ENCODE measurements at regions not wholly inside any gene's neighbourhood (a gene's known extent, or its start where the extent isn't known, plus 50 kb on each side); places are given as distances from the start of the nearest gene placed in this dataset.

DNA sequence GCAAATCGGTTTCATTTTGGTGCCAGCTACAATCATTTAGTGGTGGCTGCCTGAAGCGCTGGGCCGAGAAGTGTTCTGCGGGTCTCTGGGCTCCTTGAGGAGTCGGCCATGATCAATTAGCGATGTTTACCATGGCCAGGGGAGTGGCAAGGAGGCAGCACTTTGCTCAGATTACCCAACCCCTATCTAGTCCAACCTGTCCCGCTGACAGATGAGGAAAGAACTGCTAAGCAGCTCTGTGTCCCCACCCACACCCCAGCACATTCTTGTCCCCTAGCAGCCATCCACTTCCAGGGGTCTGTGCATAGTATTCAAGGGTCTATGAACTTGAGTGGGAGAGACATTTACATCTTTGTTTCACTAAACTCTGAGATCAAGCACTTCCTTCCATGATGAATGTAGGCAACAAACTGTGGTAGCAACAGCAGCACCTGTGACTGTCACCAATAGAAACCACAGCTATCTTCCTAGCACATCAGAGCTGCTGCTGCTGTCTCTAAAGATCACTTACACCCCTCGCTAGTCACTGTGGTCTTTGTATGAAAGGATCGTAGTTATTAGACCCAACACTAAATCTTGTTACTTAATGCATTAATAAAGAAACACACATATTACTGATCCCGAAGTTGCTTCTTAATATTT, 331.6 kb downstream of the BCOR start:
- Histone ChIP-seq H3K4me2 (ENCODE audit: low read length) (peak overlapping the region; percentile 63), H2AFZ (ENCODE audit: low read length) (no peak overlapping the region), H4K20me1 (ENCODE audit: insufficient read depth, low read length) (no peaks in the 10 kb centered on the region), H3K27me3 (ENCODE audit: insufficient read depth, low read length) (no peaks in the 10 kb centered on the region), H3K9me2 (ENCODE audit: low read depth, low read length) (no peaks in the 10 kb centered on the region), H3K4me3 (ENCODE audit: low read depth, low read length, poor library complexity, severe bottlenecking) (peak overlapping the region; percentile 32), H3K36me3 (ENCODE audit: insufficient read depth, low read length) (no peaks in the 10 kb centered on the region), H3F3A (ENCODE audit: insufficient read depth, low read length) (0 out of 2 replicates have a peak, but pooled peaks cover 4% of the 10 kb centered on the region), H3K9ac (ENCODE audit: low read length) (peak overlapping the region; percentile 56), H3K4me1 (ENCODE audit: insufficient read depth, low read length, severe bottlenecking) (peaks cover 89% of the 10 kb centered on the region), H3K27ac (ENCODE audit: low read depth, low read length, poor library complexity, severe bottlenecking) (peak overlapping the region; percentile 98), H3K79me2 (ENCODE audit: insufficient read depth, low read length) (no peaks in the 10 kb centered on the region), H3K9me3 (ENCODE audit: low read length) (no peaks in the 10 kb centered on the region)
- no peak for TF ChIP-seq EZH2 (IDR thresholded peaks at IDR 0.05; ENCODE audit: borderline replicate concordance, low read length)
- TF ChIP-seq, protein P1, sequence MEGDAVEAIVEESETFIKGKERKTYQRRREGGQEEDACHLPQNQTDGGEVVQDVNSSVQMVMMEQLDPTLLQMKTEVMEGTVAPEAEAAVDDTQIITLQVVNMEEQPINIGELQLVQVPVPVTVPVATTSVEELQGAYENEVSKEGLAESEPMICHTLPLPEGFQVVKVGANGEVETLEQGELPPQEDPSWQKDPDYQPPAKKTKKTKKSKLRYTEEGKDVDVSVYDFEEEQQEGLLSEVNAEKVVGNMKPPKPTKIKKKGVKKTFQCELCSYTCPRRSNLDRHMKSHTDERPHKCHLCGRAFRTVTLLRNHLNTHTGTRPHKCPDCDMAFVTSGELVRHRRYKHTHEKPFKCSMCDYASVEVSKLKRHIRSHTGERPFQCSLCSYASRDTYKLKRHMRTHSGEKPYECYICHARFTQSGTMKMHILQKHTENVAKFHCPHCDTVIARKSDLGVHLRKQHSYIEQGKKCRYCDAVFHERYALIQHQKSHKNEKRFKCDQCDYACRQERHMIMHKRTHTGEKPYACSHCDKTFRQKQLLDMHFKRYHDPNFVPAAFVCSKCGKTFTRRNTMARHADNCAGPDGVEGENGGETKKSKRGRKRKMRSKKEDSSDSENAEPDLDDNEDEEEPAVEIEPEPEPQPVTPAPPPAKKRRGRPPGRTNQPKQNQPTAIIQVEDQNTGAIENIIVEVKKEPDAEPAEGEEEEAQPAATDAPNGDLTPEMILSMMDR (IDR thresholded peaks at IDR 0.05; ENCODE audit: low read length) = no peak

GRCh38 chrX:39766855-39767254, 330.9 kb downstream of the BCOR start:
- Histone ChIP-seq H3K4me3 (ENCODE audit: low read depth, low read length, poor library complexity, severe bottlenecking) (peak overlapping the region; percentile 13), H3K4me1 (ENCODE audit: insufficient read depth, low read length, severe bottlenecking) (peaks cover 89% of the 10 kb centered on the region), H3K9me2 (ENCODE audit: low read depth, low read length) (no peaks in the 10 kb centered on the region), H3K79me2 (ENCODE audit: insufficient read depth, low read length) (no peaks in the 10 kb centered on the region), H3K9ac (ENCODE audit: low read length) (peak overlapping the region; percentile 56), H3K9me3 (ENCODE audit: low read length) (no peaks in the 10 kb centered on the region), H3K27ac (ENCODE audit: low read depth, low read length, poor library complexity, severe bottlenecking) (peak overlapping the region; percentile 98), H3K27me3 (ENCODE audit: insufficient read depth, low read length) (no peaks in the 10 kb centered on the region), H2AFZ (ENCODE audit: low read length) (no peak overlapping the region), H3K4me2 (ENCODE audit: low read length) (peak overlapping the region; percentile 63), H3F3A (ENCODE audit: insufficient read depth, low read length) (0 out of 2 replicates have a peak, but pooled peaks cover 7% of the 10 kb centered on the region), H3K36me3 (ENCODE audit: insufficient read depth, low read length) (no peaks in the 10 kb centered on the region), H4K20me1 (ENCODE audit: insufficient read depth, low read length) (no peaks in the 10 kb centered on the region)
- no peak for TF ChIP-seq EZH2 (IDR thresholded peaks at IDR 0.05; ENCODE audit: borderline replicate concordance, low read length)
- TF ChIP-seq, protein P1 (IDR thresholded peaks at IDR 0.05; ENCODE audit: low read length) = no peak

- no peaks in the 10 kb centered on the region for H3K79me2 ChIP-seq (ENCODE audit: insufficient read depth, low read length)
- no peaks in the 10 kb centered on the region for H3K27me3 ChIP-seq (ENCODE audit: insufficient read depth, low read length)
- H4K20me1 ChIP-seq (ENCODE audit: insufficient read depth, low read length) = no peaks in the 10 kb centered on the region
- H3K9me2 ChIP-seq (ENCODE audit: low read depth, low read length) = no peaks in the 10 kb centered on the region
- H3F3A ChIP-seq (ENCODE audit: insufficient read depth, low read length) = 0 out of 2 replicates have a peak, but pooled peaks cover 7% of the 10 kb centered on the region
- peak overlapping the region; percentile 63 for H3K4me2 ChIP-seq (ENCODE audit: low read length)
- peak overlapping the region; percentile 98 for H3K27ac ChIP-seq (ENCODE audit: low read depth, low read length, poor library complexity, severe bottlenecking)
- no peak overlapping the region for H3K4me3 ChIP-seq (ENCODE audit: low read depth, low read length, poor library complexity, severe bottlenecking)
- peak overlapping the region; percentile 56; the same call in 1 of the 2 replicates for H3K9ac ChIP-seq (ENCODE audit: low read length)
- no peak overlapping the region for H2AFZ ChIP-seq (ENCODE audit: low read length)
- TF ChIP-seq, protein P1 (IDR thresholded peaks at IDR 0.05; ENCODE audit: low read length) = no peak
- TF ChIP-seq EZH2 (IDR thresholded peaks at IDR 0.05; ENCODE audit: borderline replicate concordance, low read length) = no peak
- no peaks in the 10 kb centered on the region for H3K36me3 ChIP-seq (ENCODE audit: insufficient read depth, low read length)
- H3K4me1 ChIP-seq (ENCODE audit: insufficient read depth, low read length, severe bottlenecking) = peaks cover 89% of the 10 kb centered on the region
- no peaks in the 10 kb centered on the region for H3K9me3 ChIP-seq (ENCODE audit: low read length)
Measured at GRCh38 chrX:39767446-39767845, 330.3 kb downstream of the BCOR start.
